ACHN (cell line): ENCODE measurements at regions not wholly inside any gene's neighbourhood (a gene's known extent, or its start where the extent isn't known, plus 50 kb on each side); places are given as distances from the start of the nearest gene placed in this dataset.
"Not testable (repeated sequence)": the region's sequence is repeated elsewhere in the genome, so short reads cannot be mapped to it uniquely, and the experiment has no call there.

Experiments used
- DNase-seq: peaks from one replicate; pipeline ENCODE4 v3.0.0-alpha.2; 2015
- in situ Hi-C: cut with HindIII; loops from 2 replicates; pipeline ENCODE4 v1.10.0; 2017; ENCODE audit warnings: low sequenced_read_pairs, low pct_ligation_motif_present, low pct_unique_long_range_greater_than_20kb

- no peak for DNase-seq
- in situ Hi-C loops = no loop called here
Measured at GRCh38 chr6:74610352-74610751, 595.5 kb downstream of the COL12A1 start.

DNA sequence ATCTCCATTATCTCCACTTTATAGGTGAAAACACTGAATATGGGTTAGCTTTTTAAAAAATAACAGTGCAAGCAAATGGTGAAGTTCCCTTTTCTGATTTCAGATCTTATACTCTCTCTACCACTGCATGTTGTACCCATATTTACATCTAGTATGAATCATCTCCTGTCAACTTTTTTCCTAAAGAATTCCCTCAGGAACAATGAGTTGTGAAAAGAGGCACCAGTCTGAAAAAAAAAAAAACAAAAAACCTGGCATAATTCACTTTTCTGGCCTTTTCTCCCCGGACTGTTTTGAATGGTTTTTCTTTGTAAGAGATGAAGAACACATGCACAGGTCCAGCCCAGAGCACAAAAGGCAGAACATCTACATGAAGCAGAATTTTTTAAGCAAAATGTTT, 596.0 kb downstream of the COL12A1 start:
- in situ Hi-C loops = no loop called here

DNA sequence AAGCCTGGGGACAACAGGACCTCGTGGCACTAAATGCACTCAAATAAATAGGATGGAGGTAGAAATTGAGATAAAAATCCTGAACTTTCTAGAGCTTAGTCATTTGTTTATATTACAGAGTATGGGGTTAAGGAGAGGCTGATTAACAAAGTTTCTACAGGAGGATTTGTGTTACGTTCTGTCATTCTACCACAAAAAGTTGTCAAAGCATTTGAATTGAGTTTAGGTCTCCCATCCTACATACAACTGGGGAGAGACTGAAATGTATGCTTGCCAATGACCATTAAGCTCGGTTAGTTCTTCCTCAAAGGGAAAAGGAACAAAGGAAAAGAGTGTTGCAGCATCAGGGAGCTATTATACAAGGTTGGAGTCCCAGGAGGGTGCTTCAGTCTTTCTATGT, 597.9 kb downstream of the COL12A1 start:
- in situ Hi-C loops = no loop called here
- DNase-seq = no peak

More for the DNA sequence above, 596.0 kb downstream of the COL12A1 start:
- DNase-seq = no peak

GRCh38 chr6:74607468-74607867, 598.4 kb downstream of the COL12A1 start:
- in situ Hi-C loops = no loop called here

GRCh38 chr6:74606582-74607071, 599.2 kb downstream of the COL12A1 start:
- no peak for DNase-seq
- in situ Hi-C loops = no loop called here

More at GRCh38 chr6:74607468-74607867, 598.4 kb downstream of the COL12A1 start:
- no peak for DNase-seq

DNA sequence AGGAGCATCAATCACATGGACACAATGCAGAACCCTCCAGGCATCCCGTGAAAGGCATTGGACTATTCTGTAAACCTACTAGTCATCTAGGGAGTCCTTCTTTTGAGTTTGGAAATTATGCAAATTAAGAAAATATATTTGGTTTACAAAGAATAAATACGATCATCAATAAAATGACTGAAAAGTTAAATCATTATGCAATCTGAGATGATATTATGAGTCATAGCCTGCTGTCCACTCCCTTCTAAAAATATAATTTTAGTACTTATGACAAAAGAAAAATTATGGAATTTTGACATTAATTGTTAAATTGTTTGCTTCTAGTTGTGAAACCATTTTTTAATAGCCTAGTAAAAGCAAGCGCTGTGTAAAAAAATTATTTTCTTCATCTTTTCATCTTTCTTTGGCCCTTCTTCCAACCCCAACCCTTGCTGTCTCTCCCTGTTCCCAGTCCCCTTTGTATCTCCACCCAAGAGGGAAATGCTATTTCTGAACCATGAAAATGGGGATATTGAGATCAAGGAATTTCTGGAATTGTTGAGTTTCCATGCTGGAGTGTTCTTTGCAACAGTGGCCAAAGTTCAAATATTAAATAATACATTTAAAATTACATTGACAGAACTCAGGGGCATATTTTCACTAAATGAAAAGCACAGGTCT, 599.8 kb downstream of the COL12A1 start:
- in situ Hi-C loops = no loop called here
- no peak for DNase-seq

GRCh38 chr6:74604279-74604678, 601.6 kb downstream of the COL12A1 start:
- in situ Hi-C loops = no loop called here
- DNase-seq = no peak

GRCh38 chr6:74603322-74604076, 602.4 kb downstream of the COL12A1 start:
- no peak for DNase-seq
- in situ Hi-C loops = no loop called here

DNA sequence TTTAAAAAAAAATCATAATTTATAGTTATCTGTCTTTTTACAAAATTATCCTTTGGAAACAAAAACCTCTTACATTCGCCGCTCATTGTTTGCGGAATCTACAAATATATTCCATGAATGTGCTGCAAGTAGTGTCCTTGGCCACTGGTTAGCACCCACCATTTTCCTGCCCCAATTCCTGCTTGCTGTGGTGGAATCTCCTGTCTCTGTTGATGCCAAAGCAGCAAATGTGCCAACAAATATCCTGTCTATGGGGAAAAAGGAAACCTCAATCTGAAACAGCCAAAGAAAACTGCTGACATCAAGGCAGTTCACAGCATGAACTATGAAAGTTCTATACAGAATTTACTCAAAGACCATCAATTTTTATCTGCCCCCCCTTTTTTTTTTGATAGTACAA, 603.6 kb downstream of the COL12A1 start:
- in situ Hi-C loops = no loop called here
- no peak for DNase-seq

DNA sequence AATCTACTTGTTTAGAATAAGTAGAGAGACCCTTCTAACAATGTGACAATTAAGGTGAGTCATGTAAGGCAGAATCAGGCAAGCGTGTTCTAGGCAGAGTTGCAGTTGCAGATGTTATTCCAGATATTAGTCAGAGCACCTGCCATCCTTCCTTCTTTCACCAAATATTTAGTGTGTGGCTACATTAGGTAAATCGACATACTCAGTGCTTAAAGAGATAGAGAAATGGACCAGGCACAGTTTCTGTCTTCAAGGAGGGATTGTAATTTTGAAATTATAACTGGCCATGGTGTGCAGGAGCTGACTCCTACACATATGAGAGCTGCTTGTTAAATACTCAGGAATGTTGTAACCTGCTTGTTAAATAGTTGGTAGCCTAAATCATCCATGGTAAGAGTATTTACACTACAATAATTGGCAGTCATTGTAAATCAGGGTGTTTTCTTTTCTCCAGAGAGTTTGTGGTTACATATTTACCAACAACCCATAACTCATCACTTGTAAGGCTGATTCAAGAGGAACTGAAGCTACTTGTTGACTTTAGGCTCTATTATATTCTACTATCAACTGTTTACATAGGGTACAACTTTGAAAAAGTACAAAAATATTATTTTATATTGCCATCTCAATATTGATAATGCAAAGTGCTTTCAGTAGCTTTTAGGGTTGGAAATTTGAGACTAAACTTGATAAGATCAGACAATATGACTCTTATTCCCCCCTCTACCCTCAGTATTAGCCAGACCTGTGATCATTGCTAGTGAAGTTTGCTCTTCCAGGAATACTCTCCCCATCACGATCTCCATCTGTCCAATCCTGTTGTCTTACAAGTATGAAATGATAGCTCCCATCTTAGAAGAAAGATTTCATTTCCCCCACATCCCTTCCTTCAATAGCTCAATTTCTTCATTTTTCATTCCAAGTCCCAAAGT, 607.1 kb downstream of the COL12A1 start:
- in situ Hi-C loops = no loop called here
- DNase-seq = no peak

DNA sequence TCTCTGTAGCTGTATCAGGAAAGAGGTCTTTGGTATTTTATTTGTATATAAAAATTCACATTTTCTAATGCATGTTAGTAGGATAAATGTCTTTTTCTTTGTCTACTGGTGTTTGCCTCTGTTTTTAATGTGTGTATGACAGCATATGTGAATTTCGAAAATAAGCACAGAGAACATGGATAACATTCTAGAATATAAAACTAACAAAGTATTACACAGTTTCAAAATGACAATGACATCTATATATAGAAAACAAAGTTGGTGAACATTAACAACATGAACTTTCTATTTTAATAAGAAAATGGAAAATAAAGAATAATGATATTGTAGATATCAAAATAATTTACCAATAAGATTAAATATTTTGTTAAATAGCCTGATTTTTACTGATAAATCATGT, 608.0 kb downstream of the COL12A1 start:
- in situ Hi-C loops = no loop called here

DNA sequence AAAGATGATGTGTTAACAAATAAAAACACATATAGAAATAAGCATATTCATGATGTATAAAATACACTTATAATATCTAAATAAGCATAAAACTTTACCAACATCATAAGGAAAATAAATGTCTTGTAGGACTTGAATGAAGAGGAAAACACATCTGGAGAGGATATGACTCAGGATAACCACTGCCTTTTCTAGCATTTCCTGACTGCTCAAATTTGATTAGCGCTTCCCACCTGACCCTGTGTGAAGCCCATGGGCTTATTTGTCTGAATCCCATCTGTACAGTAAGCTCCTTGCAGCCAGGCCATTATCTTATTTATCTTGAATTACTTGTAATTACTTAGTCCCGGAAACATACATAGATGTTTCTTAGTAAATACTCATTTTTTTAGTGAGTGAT, 608.6 kb downstream of the COL12A1 start:
- no peak for DNase-seq
- in situ Hi-C loops = no loop called here

More for the DNA sequence above, 608.0 kb downstream of the COL12A1 start:
- no peak for DNase-seq

DNA sequence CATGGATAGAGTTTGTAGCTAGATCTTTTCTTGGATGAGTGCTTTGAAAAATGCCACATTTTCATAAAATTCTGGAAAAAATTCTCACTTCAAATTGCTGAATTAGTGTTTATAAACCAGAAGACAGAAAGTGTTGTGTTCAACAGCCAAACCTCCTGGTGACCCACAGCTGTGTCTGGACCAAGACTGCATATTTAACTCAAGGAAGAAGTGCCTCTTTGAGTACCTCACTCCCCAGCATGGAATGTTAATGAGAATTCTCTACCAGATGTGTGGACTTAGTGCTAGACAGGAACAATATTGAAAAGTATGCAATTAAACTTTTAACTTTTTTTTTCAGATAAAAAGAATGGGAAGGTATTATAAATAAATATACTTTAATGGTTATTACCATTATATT, 609.3 kb downstream of the COL12A1 start:
- in situ Hi-C loops = no loop called here
- no peak for DNase-seq

DNA sequence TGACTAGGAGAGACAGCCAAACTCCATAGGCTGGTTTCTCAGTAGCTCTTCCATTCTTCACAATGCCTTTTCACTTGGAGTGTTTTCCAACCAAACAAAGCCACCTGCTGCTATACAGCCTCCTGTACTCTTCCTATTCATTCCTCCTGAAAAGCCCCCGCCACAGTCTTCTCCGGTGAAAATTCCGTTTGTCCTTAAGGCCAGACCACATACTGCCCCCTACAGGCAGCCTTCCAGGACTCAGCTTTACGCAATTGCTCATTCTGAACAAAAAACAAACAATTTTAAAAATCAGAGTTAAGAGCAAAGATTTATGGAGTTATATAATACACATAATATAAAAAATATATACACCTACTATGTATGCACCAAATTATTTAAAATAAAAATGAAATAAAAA, 611.5 kb downstream of the COL12A1 start:
- in situ Hi-C loops, DNase-seq: not testable (repeated sequence)

GRCh38 chr6:74588094-74588832, 617.6 kb downstream of the COL12A1 start:
- no peak for DNase-seq
- in situ Hi-C loops = no loop called here

DNA sequence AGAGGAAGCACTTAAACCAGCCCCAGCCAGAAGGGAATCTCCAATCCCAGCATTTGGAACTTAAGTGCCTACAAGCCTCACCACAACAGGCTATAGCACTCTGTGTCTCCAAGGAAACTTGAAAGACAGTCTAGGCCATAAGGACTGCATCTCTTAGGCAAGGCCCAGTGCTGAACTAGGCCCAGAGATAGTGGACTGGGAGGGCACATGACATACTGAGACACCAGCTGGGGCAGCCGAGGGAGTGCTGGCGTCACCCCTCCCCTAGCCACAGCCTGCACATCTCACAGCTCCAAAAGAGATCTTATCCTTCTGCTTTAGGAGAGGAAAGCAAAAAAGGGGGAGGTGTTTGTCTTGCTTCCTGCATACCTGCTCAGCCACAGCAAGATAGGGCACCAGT, 618.5 kb downstream of the COL12A1 start:
- DNase-seq = no peak
- in situ Hi-C loops = no loop called here

DNA sequence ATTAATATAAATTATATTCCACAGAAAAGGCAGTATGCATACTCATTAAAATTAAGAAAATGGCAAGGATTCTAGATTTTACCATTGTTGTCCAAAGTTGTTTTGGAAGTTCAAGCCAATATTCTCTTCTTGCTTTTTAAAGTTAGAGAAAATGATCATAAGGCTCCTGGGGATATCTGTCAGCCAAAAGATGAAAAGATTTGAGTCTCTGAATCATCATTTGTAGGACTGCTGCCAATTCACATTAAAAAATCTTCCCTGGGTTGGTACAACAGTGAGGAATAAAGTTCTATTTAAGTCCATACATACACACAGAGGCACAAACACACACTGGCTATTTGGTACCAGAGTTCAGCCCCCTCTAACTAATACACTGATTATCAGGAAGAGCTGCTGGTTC, 620.1 kb downstream of the COL12A1 start:
- DNase-seq = no peak
- in situ Hi-C loops = no loop called here

DNA sequence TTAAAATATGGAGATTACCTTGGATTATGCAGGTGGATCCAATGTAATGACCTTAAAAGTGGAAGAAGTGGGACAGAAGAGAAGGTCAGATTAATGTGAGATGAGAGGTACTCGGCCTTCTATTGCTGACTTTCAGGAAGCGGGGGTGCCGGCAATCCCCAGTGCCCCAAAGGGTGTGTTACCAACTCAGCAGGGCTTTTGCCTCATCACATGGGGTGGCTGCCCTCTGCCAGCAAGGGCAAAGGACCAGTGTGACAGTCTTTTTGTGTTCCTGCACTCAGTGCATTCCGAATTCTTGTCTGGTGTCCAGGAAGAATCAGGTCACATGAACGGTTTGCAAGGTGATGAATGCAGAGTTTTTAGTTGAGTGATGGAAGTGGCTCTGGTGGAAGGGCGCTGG, 624.2 kb downstream of the COL12A1 start:
- in situ Hi-C loops = no loop called here
- DNase-seq = no peak
